EL (cell line): ENCODE measurements at regions not wholly inside any gene's neighbourhood (a gene's known extent, or its start where the extent isn't known, plus 50 kb on each side); places are given as distances from the start of the nearest gene placed in this dataset.
"Not testable (repeated sequence)": the region's sequence is repeated elsewhere in the genome, so short reads cannot be mapped to it uniquely, and the experiment has no call there.

ENCODE experiments used
- DNase-seq: peaks from one replicate; pipeline ENCODE4 v3.0.0-alpha.2; 2016

DNA sequence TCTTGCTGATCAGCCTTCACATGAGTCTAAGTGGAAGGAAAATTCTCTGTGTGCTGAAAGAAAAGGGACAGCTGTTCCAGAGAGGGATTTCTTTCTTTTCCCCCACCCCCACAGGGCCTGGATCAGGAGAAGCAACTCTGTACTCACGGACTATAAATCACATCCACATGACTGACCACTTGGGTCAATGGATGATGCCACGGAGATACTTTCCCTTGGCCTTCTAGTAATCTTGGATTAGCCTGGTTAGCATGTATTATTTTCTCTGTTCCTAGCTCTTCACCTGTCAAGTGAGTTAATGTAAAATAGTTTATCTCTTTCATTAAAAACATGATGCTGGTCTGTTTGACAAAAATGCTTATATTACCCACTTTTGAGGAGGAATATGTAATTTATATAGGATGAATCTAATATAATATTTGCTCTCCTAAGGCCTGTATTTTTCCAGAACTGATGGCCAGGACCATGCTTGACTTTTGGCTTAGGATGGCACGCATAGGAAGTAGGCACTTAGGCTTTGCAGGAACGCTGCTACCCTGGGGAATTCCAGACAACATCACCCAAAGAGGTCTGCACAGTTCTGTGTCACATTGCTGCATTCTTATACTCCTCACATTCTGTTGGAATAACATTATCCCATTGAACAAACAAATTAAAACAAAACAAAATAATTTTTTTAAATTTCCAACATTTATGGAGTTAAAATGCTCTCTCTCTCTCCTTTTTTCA is 892.1 kb downstream of the TLE1 start:
- no peak for DNase-seq

DNA sequence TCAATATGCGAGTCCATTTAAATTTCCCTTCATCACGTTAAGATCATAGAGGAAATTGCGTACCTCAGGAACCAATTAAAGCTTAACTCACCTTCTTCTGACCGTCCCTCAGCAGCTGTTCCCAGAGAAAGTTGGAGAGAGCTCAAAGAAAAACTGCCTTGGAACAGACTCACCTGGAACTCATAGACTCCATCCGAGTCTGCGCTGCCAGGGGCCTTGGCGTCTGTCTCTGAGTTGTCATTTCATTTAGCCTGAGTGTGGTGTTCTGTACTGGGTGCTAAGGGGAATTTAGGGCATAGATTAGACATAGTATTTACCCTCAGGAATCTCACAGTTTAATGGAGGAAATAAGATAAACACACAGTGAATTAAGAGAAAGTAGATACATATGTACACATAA is 892.7 kb downstream of the TLE1 start:
- DNase-seq = no peak

DNA sequence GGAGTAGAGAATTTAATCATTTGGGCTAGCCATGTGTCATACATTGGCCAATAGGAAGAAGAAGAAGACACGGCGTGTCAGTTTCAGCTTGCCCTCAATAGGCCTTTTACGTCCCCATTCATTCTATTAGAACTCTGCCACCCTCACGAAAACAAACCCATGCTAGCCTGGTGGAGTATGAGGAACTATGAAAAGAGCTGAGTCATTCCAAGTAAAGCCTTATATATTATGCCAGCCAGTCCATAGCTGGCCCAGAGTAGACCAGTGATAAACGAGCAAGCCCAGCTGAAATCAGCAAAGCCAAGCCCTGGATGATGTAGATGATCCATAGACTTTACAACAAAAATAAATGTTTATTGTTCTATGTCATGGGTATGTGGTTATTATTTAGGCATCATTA is 895.1 kb downstream of the TLE1 start:
- no peak for DNase-seq

DNA sequence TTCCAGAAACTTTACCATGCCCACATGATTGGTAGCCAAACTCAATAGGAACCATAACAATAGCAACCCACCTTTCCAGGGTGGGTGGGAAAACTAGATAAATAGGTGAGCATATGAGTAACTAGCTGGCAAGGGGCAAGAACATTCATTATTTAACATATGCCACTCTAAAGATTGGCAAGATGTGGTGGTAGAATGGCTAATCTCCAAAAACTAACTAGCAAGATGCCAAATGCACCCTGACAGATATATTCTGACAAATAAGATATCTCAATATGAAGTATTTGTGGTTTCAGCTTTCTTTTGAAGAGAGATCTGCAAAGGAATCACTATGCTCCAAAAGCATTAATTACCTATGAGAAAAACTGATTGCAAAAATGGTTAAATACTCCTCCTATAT is 895.6 kb downstream of the TLE1 start:
- no peak for DNase-seq

DNA sequence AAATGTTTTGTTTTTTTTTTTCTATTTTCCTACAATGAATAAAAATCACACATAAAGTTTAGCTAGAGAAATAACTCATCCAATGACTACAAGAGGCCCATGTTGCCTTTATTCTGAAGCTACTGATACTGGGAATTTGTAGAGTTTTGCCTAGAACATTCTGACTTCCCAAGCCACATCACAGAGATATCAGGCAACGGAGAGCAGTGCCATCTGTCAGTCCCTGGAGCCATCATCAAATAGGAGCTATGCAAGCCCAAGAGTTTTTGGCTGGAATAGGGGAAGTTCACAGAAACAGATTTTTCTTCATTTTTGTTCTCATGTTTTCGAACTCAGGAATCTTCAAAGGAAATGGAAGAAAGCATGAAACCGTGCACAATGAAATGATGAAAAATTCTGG is 896.6 kb downstream of the TLE1 start:
- no peak for DNase-seq

DNA sequence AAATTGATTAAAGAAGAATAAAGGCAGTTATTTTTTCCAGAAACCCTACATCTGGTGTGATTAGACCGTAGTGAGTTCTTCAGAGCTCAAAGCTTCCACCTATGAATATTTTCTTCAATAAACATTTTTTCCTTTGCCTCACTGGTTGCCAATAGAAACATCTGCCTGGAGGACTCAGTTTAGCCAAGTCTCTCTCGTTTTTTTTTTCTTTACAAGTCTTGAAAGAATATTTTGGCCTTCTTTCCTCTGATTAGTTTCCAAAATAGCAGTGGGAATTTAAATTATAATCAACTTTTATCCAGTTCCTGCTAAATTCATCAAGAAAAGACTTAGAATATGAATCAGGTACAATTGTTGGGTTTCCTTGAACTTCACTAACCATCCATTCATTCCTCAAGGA is 897.5 kb downstream of the TLE1 start:
- no peak for DNase-seq

DNA sequence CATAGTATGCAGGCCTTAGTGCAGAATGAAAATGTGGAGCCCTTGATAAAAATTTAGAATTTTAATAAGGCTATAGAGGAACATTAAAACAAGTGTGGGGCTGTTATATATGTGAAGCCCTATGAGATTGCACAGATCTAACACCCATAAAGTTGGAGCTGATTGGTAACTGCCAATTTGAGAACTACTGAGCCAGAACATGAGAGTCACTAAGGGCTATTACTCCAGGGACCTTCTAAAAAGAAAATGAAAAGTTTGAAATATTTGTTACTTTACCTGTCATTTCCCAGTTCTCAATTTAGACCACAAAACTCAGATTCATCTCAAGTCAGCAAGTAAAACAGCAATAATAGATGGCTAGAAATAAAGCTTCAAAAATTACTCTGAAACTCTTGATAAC is 898.6 kb downstream of the TLE1 start:
- DNase-seq = no peak

DNA sequence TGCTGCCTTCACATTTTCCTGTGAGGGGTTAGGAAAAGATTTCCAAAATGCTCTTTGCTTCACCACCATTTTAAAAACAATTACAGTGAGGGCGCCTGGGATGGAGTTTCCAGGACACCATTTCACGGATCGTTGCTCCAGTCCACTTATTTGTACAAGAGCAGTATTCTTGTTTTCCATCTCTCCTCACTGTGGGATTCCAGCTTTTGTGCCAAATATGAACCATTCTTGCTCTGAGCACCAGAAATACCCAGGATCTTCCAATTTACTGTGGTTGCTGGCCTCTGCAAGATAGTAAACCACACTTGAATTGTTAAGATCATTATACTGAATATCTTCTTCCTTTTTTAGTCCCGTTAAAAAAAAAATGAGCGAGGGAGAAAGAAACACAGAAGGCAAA is 899.5 kb downstream of the TLE1 start:
- no peak for DNase-seq

DNA sequence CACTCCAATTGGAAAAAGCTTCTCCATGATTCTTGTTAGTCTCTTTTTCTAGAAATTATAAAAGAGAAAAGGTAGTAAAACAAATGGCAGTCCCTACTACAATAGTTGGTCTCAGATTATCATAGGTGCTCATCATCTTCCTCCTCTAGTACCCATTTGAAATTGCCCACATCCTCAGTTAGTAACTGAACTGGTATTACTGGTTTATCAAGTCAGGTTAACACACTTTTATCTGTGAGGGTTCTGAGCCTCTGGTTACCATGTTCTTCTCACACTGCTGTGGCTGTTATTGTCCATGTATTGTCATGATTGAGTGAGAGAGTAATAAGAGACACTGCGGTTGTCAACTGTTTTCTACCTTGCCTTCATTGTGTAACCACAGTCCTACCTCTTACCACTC is 901.7 kb downstream of the TLE1 start:
- DNase-seq = no peak

DNA sequence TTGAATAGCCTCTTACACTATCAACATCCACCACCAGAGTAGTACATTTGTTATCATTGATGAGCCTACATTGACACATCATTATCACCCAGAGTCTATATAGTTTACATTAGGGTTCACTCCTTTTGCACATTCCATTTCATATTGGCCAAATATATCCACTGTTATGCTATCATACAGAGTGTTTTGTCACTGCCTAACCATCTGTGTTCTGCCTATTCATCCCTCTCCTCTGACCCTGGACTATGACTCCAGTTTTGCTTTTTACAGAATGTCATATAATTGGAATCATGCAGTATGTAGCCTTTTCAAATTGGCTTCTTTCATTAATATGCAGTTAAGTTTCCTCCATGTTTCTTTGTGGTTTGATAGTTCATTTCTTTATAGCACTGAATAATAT is 904.7 kb downstream of the TLE1 start:
- DNase-seq = peak; percentile 11

DNA sequence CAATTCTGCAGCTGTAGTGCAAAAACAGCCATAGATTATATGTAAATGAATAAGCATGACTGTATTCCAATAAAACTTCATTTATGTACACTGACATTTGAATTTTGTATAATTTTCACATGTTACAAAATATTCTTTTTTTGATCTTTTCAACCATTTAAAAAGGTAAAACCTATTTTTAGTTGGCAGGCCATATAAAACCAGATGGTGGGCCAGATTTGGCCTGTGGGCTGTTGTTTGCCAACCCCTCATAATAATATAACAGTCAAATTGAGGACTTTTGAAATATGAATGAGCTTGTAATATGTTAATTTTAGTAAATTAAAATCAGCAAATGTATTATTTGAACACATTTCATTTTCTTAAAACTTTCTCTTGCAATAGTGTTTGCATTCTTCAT is 913.4 kb downstream of the TLE1 start:
- no peak for DNase-seq

DNA sequence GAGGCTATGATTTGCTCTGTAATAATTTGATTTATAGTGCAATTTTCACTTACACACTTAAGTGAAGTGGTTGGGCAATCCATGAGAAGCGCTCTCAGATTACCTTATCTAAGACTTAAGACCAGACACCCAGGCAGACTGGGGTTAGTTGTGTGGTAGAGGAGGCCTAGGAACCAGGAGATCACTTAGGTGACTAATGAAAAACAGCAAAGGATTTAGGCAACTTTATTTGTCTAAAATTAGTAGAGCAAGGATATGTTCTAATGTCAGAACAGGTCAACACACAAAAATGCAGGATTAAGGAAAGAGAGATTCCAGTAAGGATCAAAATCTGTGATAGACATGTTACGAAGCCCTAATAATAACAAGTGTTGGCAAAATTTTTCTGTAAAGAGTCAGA is 913.8 kb downstream of the TLE1 start:
- peak; percentile 10 for DNase-seq

DNA sequence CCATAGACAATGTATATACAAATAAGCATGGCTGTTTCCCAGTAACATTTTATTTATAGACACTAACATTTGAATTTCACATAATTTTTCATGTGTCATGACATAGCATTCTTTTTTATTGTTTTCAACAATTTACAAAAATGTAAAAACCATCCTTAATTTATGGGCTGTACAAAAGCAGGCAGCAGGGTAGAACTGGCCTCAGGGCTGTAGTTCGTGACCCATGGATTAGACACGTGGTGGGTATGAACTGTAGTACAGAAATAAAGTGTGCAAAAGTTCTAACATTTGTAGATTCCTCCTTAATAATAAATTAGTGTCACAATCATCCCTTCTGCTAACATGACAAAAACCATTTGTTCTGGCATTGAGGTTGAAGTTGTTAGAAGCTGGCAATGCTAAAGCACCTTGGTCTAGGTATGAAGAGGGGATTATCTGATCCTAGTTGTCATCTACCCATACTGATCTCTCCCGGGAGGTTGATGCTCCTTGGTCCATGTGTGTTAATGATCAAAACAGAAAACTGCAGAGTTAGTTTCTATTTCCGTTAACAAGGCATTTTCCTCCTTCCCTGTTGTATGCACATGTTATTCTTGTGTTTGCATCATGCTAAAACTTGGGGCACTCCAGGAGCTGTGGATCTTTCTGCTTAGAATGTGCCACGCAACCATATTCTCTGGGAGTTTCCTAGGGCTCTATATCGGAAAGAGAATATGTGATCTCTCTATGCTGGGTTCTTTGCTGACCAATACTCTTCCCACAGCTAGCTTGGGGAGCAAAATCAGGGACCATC is 917.6 kb downstream of the TLE1 start:
- no peak for DNase-seq

DNA sequence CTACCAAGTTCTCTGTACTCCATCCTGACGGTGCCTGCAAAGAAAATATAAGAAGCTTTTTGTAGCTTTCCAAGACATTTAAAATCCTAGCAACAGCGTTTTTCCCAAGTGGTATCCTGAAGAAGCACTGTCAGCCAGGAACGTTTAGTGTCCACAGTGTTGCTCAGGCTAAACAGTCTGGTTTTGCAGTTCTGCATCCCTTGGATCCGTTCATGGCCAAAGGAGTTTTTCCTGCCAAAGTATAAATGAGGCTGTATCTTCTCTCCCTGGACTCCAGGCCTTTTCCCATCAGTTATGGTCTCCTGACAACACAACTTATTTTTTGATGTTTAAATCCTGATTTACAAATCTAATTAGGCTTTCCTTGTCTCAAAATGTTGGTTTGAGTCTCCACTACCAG is 925.8 kb downstream of the TLE1 start:
- DNase-seq = no peak

DNA sequence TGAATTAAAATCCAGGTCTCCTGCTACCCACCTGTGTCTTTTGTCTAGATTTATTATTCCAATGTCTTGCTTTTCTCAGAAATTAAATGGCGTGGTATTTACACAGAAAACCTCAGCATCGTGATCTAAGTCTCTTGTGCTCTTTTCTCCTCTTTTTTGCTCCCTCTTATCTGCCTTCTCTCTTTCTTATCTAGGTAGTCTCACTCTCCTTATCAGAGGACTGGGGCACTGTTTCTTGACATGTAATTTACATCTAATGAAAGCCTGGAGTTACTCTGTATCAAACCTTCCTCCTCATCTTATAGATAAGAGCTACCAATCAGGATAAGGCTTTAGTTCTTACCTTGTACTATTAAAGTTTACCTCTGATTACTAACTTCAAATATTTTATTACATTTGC is 933.8 kb downstream of the TLE1 start:
- DNase-seq = no peak

DNA sequence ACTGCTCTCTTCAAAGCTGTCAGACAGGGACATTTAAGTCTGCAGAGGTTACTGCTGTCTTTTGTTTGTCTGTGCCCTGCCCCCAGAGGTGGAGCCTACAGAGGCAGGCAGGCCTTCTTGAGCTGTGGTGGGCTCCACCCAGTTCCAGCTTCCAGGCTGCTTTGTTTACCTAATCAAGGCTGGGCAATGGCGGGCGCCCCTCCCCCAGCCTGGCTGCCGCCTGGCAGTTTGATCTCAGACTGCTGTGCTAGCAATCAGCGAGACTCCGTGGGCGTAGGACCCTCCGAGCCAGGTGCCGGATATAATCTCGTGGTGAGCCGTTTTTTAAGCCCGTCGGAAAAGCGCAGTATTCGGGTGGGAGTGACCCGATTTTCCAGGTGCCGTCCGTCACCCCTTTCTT is 942.3 kb downstream of the TLE1 start:
- DNase-seq = not testable (repeated sequence)

DNA sequence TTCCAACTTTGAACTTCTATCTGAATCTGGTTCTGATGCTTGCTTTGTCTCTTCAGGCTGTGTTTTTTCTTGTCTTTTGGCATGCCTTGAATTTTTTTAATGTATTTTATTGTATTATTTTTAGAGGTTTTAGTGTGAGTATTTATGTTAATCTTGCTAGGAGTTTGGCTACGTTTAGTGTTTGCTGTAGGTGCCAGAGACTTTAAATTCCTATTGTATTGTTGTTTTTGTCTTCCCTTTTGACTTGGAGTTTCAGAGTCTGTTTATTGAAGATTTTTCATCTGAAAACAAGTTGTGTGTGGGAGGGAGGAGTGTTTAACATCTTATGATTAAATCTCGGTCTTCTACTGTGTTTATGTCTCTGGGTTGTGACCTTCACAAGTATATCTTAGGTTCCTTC is 956.8 kb downstream of the TLE1 start:
- no peak for DNase-seq

DNA sequence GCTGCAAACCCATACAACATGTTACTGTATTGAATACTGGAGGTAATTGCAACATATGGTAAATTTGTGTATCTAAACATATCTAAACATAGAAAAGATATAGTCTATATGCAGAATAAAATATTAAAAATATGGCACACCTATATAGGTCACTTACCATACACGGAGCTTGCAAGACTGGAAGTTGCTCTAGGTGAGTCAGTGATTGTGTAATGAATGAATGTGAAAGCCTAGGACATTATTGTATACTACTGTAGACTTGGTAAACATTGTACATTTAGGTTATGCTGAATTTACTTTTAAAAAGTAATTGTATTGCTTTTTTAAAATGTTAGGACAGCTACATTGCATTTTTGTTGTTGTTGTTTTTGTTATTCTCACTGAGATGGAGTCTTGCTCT is 968.8 kb downstream of the TLE1 start:
- no peak for DNase-seq

DNA sequence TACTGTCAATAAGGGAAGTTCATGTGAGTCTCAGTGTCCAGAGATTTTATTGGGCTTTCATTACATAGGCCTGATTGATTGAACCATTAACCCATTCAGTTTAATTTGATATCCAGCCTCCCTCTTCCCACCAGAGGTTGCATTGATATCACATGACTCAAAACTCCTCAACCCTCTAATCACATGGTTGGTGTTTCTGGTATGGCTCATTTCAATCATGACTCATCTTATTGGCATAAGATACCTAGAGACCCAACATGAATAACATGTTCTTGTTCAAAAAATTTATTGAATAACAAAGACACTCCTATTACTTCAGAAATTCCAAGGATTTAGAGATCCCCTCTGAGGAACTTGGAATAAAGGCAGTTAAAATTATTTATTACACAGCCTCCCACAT is 982.2 kb downstream of the TLE1 start:
- DNase-seq = peak; percentile 47

DNA sequence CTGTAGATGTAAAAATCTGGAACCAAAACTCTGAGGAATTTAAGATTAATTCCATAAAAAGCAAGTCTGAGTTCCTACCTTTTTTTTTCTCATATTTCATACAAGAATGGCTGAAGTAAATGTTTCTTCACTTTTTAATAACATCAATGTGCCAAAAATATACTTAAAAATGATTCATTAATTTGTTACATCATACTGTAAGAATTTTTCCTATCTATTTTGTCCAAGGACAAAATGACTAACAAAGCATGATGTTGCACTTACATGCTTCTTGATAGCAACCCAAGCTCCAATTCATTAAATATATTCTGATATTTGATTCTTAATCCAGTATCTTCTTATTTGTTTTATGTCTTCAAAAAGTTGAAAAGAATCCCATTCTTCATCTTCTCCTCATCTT is 988.3 kb downstream of the TLE1 start:
- DNase-seq = no peak

DNA sequence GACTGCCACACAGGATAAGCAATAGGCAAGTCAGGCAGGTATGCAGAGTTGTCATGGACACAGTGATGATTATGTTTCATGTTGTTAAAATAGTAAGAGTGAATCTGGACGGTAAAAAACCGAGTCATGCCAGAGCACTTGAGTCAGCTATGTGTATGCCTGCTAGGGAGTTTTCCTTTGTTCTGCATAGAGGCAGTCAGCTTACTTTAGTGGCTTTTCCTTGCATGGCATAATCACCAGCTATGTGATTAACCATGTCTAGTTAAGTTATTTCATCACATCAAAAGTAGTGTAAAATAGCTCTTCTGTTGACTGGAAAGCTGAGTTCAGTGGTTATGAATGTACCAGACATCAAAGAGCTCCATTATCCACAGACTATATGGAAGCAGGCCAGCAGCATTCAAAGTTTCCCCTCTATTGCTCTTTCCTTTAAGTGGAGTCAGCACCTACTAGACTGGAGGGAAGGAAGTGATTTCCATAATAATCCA is 989.8 kb downstream of the TLE1 start:
- peak; percentile 39 for DNase-seq

DNA sequence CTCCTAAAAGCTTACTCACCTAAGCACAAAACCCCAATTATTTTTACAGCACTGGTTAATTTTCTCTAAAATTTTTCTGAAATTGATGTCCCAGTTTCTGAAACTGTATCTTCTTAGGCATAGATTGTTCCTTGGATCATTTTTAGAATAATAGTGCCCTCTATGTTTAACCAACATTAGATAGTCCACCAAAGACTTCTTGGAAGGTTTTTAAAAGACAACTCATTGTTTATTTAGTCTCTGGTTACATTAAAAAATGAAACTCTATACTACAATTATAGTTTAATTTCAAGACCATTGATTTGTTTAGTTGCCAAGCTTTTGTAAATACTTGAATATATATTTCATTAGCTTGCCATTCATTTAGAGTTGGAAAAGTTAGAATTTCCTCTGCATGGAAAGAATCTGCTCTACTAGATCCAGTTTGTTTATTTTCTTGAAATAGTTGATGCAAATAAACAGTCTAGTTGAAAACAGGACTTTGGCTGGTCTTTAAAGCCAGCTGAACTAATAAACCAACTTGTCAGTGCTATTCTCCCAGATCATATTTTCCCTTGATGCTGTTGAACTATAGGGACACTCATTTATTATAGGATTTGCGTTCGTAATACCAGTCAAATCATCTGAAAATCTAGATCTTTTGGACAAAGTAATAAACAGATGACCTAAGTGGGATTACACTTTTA is 990.5 kb downstream of the TLE1 start:
- no peak for DNase-seq

DNA sequence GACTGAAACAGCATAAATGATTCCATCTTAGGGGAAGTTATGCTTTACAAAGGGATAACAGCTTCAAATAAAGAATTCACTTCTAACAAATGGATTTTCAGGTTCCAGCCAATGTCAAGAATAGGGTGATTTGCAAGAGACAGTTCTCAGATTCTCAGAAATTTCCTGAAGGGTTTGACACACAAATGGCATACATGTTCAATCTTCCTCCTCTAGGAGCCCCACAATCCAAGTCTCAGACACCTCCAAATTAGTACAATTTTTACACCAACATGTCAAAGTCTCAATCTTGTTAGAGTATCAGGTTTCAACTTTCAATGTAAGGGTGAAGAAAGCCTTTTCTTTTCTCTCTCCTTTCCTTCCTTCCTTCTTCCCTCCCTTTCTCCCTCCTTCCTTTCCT is 996.6 kb downstream of the TLE1 start:
- DNase-seq = no peak

DNA sequence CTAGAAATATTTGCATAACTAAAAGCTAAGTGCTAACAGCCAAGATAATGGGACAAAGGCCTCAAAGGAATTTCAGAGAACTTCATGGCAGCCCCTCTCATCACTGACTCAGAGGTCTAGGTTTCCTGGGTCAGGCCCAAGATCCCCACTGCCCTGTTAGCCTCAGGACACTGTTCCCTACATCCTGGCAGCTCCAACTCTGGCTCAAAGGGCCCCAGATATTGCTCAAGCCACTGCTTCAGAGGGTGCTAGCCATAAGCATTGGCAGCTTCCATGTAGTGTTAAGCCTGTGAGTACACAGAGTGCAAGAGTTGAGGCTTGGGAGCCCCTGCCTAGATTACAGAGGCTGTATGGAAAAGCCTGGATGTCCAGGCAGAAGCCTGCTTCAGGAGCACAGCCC is 998.1 kb downstream of the TLE1 start:
- peak; percentile 13 for DNase-seq
